Type B pancreatic cell (in vitro differentiated cells): ENCODE measurements at regions not wholly inside any gene's neighbourhood (a gene's known extent, or its start where the extent isn't known, plus 50 kb on each side); places are given as distances from the start of the nearest gene placed in this dataset.

Experiments used
- DNase-seq: peaks from one replicate; pipeline ENCODE4 v3.0.0; 2021; ENCODE audit warnings: mixed read lengths; ENCODE audit not compliant: unreplicated experiment; ENCODE audit errors: extremely low spot score
- H3K27ac Mint-ChIP-seq: 2 replicates; pipeline ENCODE4 v1.8.0; 2021; ENCODE audit warnings: mild to moderate bottlenecking, mixed read lengths
- H3K27me3 Mint-ChIP-seq: 2 replicates; pipeline ENCODE4 v1.8.0; 2021; ENCODE audit warnings: mixed read lengths
- H3K36me3 Mint-ChIP-seq: 2 replicates; pipeline ENCODE4 v1.8.0; 2021; ENCODE audit warnings: mixed read lengths
- H3K4me1 Mint-ChIP-seq: one replicate; pipeline ENCODE4 v1.8.0; 2021; ENCODE audit warnings: mixed read lengths; ENCODE audit not compliant: unreplicated experiment
- H3K4me3 Mint-ChIP-seq: 2 replicates; pipeline ENCODE4 v1.8.0; 2021; ENCODE audit warnings: mild to moderate bottlenecking, mixed read lengths
- H3K9me3 Mint-ChIP-seq: 2 replicates; pipeline ENCODE4 v1.8.0; 2021; ENCODE audit warnings: mixed read lengths
- TF ChIP-seq, protein P1 (sequence below): fragments of 200-600 bp; sonication (generic); conservative IDR thresholded peaks from 2 replicates; pipeline ENCODE4 v1.5.0; 2021; ENCODE audit warnings: antibody characterized with exemption, mild to moderate bottlenecking

DNA sequence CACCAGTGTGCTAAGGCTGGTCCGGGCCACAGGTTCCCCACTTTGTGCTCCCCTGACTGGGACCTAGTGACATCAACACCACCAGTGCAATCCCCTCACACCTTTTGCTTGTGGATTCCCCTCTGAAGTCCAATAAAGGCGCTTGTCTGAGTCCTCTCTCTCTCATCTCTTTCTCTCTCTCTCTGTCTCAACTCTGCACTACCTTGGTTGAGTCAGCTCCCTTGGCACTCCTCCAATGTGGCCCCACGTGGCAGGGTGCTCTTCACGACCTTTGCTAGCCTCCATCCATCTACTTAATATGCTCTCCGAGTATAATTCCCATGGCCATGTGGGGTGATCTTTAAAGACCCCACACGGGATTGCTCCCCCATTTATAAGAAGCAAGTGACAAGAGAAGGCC, 385.0 kb downstream of the CD83 start:
- H3K9me3 Mint-ChIP-seq: no peaks in the 10 kb centered on the region
- peaks cover 35% of the 10 kb centered on the region for H3K4me1 Mint-ChIP-seq
- TF ChIP-seq, protein P1, sequence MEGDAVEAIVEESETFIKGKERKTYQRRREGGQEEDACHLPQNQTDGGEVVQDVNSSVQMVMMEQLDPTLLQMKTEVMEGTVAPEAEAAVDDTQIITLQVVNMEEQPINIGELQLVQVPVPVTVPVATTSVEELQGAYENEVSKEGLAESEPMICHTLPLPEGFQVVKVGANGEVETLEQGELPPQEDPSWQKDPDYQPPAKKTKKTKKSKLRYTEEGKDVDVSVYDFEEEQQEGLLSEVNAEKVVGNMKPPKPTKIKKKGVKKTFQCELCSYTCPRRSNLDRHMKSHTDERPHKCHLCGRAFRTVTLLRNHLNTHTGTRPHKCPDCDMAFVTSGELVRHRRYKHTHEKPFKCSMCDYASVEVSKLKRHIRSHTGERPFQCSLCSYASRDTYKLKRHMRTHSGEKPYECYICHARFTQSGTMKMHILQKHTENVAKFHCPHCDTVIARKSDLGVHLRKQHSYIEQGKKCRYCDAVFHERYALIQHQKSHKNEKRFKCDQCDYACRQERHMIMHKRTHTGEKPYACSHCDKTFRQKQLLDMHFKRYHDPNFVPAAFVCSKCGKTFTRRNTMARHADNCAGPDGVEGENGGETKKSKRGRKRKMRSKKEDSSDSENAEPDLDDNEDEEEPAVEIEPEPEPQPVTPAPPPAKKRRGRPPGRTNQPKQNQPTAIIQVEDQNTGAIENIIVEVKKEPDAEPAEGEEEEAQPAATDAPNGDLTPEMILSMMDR: no peak
- H3K27ac Mint-ChIP-seq: no peak overlapping the region
- H3K27me3 Mint-ChIP-seq: peaks cover 4% of the 10 kb centered on the region
- no peak for DNase-seq
- no peak overlapping the region for H3K4me3 Mint-ChIP-seq
- H3K36me3 Mint-ChIP-seq: no peaks in the 10 kb centered on the region

DNA sequence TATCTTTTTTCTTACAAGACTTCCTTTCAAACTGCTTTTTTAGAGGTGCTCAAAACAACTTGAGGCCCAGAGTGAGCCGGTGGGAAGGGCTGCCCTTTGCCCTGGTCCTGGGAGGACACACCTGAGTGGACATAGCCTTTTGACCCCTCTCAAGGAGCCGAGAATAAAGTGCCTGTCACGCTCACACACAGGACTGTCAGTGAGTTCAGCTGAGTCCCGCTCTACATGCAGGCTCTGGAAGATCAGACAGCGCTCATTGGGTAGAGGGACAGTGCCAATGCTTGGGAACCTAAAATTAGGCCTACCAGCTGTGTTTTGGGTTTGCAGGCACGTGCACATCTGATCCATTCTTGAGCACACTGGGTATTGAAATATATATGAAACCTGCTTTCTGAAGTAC, 387.8 kb downstream of the CD83 start:
- no peak for DNase-seq
- Mint-ChIP-seq H3K9me3 (peaks cover 2% of the 10 kb centered on the region), H3K4me3 (no peak overlapping the region), H3K27me3 (peaks cover 5% of the 10 kb centered on the region), H3K27ac (no peak overlapping the region), H3K4me1 (peaks cover 22% of the 10 kb centered on the region), H3K36me3 (no peaks in the 10 kb centered on the region)
- TF ChIP-seq, protein P1: no peak

DNA sequence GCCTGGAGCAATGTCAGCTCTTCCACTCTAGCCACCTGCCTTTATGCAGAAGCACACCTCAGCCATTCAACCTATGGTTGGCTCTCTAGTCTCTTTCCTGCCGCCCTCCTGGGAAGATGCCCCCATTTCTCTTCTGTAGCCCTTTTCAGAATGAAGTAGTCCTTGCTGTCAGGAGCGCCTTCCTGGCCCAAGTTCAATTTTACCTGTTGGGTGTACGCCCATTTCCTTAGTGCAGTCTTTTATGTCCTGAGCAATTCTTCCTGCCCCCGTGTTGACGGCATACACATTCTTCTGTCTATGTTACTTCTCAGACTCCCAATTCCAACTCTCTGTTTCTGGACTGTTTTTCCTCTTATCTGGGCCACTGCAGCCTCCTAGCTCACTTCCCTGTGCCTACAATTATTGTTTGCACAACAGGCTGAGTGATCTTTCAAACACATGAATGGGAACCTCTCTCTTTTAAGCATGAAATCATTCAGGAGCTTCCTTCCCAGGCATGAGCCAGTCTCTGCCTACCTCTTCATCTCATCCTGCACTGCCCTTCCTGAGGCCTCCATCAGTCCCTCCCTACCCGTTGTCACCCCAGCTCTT, 389.2 kb downstream of the CD83 start:
- Mint-ChIP-seq H3K27ac (no peak overlapping the region), H3K4me3 (no peak overlapping the region), H3K9me3 (peaks cover 6% of the 10 kb centered on the region), H3K36me3 (no peaks in the 10 kb centered on the region), H3K4me1 (peaks cover 9% of the 10 kb centered on the region), H3K27me3 (peaks cover 10% of the 10 kb centered on the region)
- TF ChIP-seq, protein P1: no peak
- DNase-seq: no peak

DNA sequence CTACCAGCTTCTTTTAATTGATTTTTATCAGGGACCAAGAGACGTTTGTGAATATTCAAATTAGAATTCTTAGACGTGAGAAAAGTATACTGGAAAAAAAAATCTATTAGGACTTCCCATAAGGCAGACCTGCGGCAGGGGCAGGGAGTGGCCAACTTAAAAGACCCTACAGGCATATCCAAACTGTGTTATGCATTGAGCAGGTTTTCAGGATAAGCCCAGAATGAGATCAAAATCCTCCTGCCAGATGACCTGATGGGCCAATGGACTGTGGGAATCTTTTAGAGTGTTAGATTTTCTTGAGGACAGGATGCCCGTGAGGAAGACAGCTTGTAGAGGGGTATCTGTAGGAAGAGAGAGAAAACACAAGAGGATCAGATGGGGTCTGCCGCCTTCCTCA, 391.5 kb downstream of the CD83 start:
- DNase-seq: no peak
- Mint-ChIP-seq H3K27ac (no peak overlapping the region), H3K36me3 (no peaks in the 10 kb centered on the region), H3K9me3 (peaks cover 11% of the 10 kb centered on the region), H3K4me1 (peaks cover 14% of the 10 kb centered on the region), H3K27me3 (peaks cover 6% of the 10 kb centered on the region), H3K4me3 (no peak overlapping the region)
- TF ChIP-seq, protein P1: no peak

DNA sequence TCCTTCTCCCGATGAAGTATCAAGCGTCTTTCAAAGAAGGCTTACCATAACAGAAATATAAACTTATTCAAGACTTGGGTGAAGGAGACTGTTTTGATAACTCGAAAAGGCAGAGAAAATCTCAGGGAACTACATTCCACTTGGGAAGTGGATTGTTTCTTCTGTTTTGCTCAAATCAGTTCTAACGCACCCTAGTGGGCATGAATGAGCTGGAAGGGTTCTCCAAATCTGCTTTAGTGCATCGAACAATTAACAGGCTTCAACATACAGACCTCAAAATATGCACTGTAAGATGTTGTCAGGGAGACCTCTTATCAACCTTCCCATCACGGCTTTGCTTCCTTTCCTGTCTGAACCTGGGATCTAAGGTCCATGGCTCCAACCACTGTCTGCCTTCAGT, 392.5 kb downstream of the CD83 start:
- Mint-ChIP-seq H3K4me1 (peaks cover 20% of the 10 kb centered on the region), H3K27ac (no peak overlapping the region), H3K36me3 (no peaks in the 10 kb centered on the region), H3K9me3 (peaks cover 11% of the 10 kb centered on the region), H3K27me3 (peaks cover 6% of the 10 kb centered on the region), H3K4me3 (no peak overlapping the region)
- no peak for DNase-seq
- TF ChIP-seq, protein P1: no peak
